ENCODE measurements at regions not wholly inside any gene's neighbourhood (a gene's known extent, or its start where the extent isn't known, plus 50 kb on each side); places are given as distances from the start of the nearest gene placed in this dataset.

- DNase-seq (ENCODE audit: low read depth): no peak
Measured at GRCh38 chr11:134801570-134801969, 389.5 kb upstream of the B3GAT1 start.

DNA sequence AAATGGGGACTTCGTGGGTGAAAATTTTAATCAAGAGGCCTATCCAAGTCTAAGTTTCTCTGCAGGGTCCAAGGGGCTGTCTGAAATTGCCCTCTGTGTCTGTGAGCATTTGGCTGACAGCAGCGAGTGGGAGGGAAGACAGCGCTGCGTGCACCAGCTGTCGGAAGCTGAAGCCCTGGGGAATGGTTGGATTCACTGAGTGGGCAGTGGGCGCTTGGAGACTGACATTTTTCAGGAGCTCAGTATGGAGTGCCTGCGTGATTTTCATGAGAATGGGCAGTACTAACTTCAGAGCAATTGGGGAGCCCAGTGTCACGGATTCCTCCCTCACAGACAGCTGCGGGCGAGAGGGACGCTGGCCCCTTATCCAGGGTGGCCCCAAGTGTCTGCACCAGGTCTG, 388.8 kb upstream of the B3GAT1 start:
- no peak for DNase-seq (ENCODE audit: low read depth)

- DNase-seq (ENCODE audit: low read depth): no peak
Measured at GRCh38 chr11:134800130-134800529, 388.1 kb upstream of the B3GAT1 start.

GRCh38 chr11:134799386-134799785, 387.3 kb upstream of the B3GAT1 start:
- no peak for DNase-seq (ENCODE audit: low read depth)

DNA sequence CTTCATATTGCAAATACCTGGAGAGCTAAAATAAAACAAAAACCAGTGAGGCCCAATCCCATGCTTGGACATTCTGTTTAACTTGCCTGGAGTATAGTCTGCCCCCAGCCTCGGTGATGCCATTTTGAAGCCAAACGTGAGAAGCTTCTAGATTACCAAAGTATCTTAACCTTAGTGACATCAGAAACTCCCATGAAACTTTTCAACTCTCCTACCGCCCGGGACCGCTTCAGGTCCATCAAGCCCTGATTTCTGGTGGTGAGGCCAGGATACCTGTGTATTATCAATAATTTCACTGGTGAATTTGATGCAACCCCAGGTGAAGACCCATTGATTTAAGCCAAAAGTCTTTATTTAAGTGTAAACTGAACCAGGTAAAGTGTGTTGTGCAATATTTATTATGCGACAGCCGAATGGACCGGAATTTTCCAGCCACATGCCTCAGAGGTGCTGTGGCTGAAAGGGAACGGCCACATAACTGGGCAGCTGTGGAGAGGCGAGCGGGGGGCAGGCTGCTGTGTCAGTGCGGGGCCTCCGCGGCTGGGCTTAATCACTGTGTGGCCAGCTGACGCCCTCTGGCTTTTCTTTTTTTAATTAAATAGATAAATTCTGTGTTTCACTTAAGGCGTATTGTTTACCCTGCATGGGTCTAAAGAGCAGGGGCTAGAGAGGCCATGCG, 385.5 kb upstream of the B3GAT1 start:
- DNase-seq (ENCODE audit: low read depth): no peak

DNA sequence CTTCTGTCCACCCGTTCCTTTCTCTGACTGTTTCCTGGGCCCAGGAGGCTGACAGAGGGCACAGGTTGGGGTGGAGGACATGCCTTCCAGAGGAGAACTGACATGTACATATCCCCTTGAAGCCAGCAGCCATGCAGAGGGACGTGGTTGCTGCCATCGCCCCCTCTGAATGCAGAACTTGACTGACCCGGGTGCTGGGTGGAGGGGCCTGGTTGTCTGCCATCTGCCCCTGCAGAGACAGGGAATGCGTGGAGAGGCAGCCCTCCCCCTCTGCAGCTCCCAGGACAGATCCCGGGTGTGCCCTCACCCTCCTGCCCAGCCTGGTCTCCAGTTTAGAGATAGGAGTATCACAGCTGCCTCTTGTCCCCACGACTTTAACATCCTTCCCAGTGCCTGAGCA, 383.0 kb upstream of the B3GAT1 start:
- no peak for DNase-seq (ENCODE audit: low read depth)

DNA sequence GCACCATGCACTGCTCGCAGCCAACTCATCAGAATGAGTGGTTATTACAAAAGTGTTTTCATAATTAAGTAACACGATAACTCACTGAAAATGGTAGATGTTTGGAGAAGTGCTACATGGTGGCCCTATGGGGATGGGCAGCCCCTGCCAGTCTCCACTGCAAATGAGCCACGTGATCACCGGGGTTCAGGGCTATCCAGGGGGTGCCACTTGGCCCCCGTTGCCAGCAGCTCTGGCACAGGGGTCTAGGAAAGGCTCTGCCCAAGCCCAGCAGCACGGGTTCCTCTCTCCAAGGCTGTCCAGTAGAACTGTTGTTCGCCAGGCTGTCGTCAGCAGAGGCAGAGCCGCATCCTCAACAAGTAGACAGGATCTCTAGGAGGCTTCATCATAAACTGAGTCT, 382.1 kb upstream of the B3GAT1 start:
- no peak for DNase-seq (ENCODE audit: low read depth)

DNA sequence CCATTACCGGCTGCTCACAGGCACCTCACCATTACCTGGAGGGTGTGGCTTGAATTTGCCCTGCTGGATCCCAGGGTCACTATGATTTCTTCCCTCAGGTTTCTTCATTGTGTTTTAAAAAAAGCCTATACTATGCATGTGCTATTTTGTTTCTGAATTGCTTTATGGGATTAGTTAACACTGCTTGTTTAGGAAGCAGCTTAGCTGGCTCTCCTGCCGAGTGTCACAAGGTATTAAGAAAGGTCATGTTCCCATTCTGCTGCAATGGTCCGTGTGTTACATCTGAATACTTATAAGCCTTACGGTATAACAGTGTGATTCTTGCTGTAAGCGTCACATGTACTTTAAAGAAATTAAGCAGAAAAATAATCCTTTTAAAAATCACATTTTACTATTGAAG, 380.6 kb upstream of the B3GAT1 start:
- no peak for DNase-seq (ENCODE audit: low read depth)

DNA sequence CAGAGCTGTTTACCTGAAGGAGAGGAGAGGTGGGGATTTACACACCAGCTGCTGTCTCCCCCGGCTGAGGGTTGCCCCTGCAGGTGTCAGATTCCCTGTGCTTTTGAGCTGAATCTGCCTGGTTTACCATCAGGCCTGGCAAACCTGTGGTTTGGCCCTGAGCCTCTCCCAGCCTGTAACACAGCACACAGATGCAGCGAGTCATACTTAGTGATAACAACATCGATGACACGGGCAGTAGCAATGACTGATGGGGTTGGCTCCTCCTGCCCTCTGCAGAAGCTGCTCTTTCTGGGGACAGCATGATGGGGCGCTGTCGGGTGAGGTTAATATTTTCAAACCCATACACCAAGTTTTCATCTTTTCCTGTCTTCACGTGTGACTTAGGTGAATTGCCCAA, 380.0 kb upstream of the B3GAT1 start:
- no peak for DNase-seq (ENCODE audit: low read depth)

DNA sequence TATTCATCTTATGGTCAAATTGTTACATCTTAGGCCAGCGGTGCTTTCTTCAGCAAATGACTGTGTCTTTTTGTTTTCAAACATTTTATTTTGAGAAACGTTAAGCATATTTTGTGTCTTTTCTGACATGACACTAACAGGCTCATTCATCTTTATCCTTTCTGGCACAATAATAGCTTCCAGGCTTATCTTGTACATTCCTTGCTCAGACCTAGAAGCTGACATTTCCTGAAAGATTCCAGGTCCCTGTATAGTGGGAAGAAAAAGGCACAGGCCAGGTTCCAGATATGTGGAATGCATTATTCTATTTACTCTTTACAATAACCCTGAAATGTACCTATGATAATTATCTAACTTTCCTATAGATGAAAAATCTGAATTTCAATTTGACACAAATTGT, 379.1 kb upstream of the B3GAT1 start:
- no peak for DNase-seq (ENCODE audit: low read depth)

DNA sequence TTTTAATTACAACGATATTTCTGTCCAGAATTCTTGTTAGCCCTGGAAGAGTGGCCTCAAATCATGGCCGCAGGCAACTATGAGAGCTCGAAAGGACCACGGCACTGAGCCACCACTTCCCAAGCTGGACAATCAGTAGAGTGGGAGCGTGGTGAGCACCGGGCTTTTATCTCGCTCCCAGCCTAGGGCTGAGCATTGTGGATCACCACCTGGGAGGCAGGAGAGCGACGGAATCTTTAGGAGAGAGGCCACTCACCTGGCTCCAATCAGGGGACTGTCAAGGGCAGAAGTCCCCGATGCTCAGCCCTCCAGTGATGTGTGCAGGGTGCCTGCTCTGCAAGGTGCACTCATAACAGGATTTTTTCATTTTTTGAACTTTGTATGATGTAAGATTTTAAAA, 377.1 kb upstream of the B3GAT1 start:
- DNase-seq (ENCODE audit: low read depth): no peak

- DNase-seq (ENCODE audit: low read depth): no peak
Measured at GRCh38 chr11:134786636-134787035, 374.6 kb upstream of the B3GAT1 start.

GRCh38 chr11:134785660-134786284, 373.7 kb upstream of the B3GAT1 start:
- no peak for DNase-seq (ENCODE audit: low read depth)

GRCh38 chr11:134785059-134785458, 373.0 kb upstream of the B3GAT1 start:
- no peak for DNase-seq (ENCODE audit: low read depth)

GRCh38 chr11:134784568-134784967, 372.5 kb upstream of the B3GAT1 start:
- no peak for DNase-seq (ENCODE audit: low read depth)

DNA sequence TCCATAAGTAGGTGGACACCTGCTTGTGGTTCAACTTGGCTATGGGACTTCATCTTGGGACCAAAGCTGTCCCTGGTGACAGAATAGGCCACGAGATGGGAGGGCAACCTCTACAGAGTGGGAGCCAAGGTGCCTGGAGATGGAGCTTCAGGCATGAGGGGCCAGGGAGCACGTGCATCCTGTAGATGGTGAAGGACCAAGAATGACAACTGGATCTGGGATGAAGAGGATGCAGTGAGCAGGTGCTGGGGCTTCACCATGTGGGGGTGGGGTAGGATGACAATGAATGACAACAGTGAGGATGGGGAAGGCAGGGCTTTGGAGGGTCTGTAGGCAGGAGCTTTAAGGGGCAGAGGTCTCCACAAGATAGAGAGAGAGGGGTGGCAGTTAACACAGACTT, 372.0 kb upstream of the B3GAT1 start:
- no peak for DNase-seq (ENCODE audit: low read depth)

GRCh38 chr11:134783234-134783633, 371.2 kb upstream of the B3GAT1 start:
- DNase-seq (ENCODE audit: low read depth): no peak

DNA sequence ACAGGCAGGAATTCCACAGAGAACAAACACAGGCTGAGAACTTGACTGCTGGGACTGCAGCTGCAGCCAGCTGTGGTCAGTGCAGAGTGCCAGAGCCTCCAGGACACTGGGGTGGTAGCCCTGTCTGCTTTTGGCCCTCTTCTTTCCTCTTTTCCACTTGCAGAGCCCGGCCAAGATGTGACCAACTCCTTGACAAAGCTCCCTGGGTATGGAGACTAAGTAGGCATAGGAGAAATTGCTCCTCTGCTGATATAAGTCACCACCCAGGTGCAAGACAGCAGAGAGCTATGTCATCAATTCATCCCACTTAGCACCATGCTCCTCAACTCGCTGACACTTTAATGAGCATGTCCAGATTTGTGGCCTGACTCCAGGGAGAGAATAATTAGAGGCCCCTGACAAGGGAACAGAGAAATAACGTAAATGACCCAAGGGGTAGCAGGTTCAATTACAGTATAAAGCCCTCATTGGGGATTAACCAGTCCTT, 369.4 kb upstream of the B3GAT1 start:
- DNase-seq (ENCODE audit: low read depth): no peak

- DNase-seq (ENCODE audit: low read depth): no peak
Measured at GRCh38 chr11:134780486-134781147, 368.6 kb upstream of the B3GAT1 start.

- no peak for DNase-seq (ENCODE audit: low read depth)
Measured at GRCh38 chr11:134779179-134779578, 367.1 kb upstream of the B3GAT1 start.

DNA sequence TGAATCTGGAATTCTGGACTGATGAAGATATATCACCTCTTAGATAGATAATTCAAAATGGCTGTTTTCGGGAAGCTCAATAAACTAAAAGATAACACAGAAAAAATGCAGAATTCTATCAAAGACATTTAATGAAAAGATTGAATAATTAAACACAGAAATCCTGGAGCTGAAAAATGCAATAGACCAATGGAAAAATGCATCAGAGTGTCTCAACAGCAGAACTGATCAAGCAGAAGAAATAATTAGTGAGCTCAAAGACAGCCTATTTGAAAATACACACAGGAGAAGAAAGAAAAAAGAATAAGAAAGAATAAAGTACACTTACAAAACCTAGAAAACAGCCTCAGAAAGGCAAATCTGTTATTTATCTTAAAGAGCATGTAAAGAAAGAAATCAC, 356.4 kb upstream of the B3GAT1 start:
- DNase-seq (ENCODE audit: low read depth): no peak

DNA sequence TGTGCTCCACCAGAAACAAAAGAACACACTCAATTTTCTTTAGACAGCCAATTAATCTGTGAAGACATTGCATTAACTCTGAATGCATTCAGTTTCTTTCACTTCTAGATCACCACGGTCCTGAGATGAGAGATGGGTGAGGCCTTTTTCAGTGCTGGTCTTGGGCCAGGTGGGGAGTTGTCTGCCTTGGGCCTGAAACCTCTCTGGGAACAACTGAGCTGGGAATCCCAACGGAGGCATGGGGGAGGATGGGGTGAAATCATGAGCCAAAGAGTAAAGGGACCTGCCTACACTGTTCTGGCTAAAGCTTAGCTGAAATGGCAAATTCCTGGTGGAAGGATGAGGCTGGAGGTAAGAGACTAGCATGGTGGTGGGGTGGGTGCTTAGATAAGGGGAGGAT, 353.5 kb upstream of the B3GAT1 start:
- no peak for DNase-seq (ENCODE audit: low read depth)

GRCh38 chr11:134764966-134765365, 352.9 kb upstream of the B3GAT1 start:
- no peak for DNase-seq (ENCODE audit: low read depth)

All from forelimb muscle (tissue), 1 donor.